ENCODE measurements at regions not wholly inside any gene's neighbourhood (a gene's known extent, or its start where the extent isn't known, plus 50 kb on each side); places are given as distances from the start of the nearest gene placed in this dataset.

- DNase-seq, result peak; percentile 20
Observed at GRCh38 chr10:9608602-9609001, 1409.1 kb upstream of the CELF2 start.

GRCh38 chr10:9613338-9614075, 1404.2 kb upstream of the CELF2 start:
- no peak for DNase-seq

- DNase-seq, result no peak
Observed at GRCh38 chr10:9615189-9615588, 1402.5 kb upstream of the CELF2 start.

- DNase-seq, result no peak
Observed at GRCh38 chr10:9621216-9621615, 1396.5 kb upstream of the CELF2 start.

- DNase-seq, result no peak
Observed at GRCh38 chr10:9625304-9625703, 1392.4 kb upstream of the CELF2 start.

GRCh38 chr10:9634466-9634865, 1383.2 kb upstream of the CELF2 start:
- DNase-seq, result no peak

- DNase-seq, result no peak
Observed at GRCh38 chr10:9635691-9636090, 1382.0 kb upstream of the CELF2 start.

GRCh38 chr10:9636216-9636615, 1381.5 kb upstream of the CELF2 start:
- DNase-seq, result no peak

GRCh38 chr10:9643782-9644181, 1373.9 kb upstream of the CELF2 start:
- no peak for DNase-seq

GRCh38 chr10:9645404-9645803, 1372.3 kb upstream of the CELF2 start:
- DNase-seq, result no peak

GRCh38 chr10:9645928-9646600, 1371.6 kb upstream of the CELF2 start:
- no peak for DNase-seq

GRCh38 chr10:9654261-9654660, 1363.4 kb upstream of the CELF2 start:
- no peak for DNase-seq

- no peak for DNase-seq
Observed at GRCh38 chr10:9656386-9656785, 1361.3 kb upstream of the CELF2 start.

GRCh38 chr10:9656996-9657395, 1360.7 kb upstream of the CELF2 start:
- no peak for DNase-seq

- no peak for DNase-seq
Observed at GRCh38 chr10:9657530-9657929, 1360.1 kb upstream of the CELF2 start.

- no peak for DNase-seq
Observed at GRCh38 chr10:9668411-9668810, 1349.3 kb upstream of the CELF2 start.

GRCh38 chr10:9670911-9671310, 1346.8 kb upstream of the CELF2 start:
- no peak for DNase-seq

- no peak for DNase-seq
Observed at GRCh38 chr10:9681655-9682054, 1336.0 kb upstream of the CELF2 start.

- no peak for DNase-seq
Observed at GRCh38 chr10:9682802-9683201, 1334.9 kb upstream of the CELF2 start.

GRCh38 chr10:9684186-9684585, 1333.5 kb upstream of the CELF2 start:
- no peak for DNase-seq

GRCh38 chr10:9685596-9685995, 1332.1 kb upstream of the CELF2 start:
- DNase-seq, result no peak

- no peak for DNase-seq
Observed at GRCh38 chr10:9688711-9689110, 1329.0 kb upstream of the CELF2 start.

- no peak for DNase-seq
Observed at GRCh38 chr10:9707216-9707615, 1310.5 kb upstream of the CELF2 start.

GRCh38 chr10:9709849-9710248, 1307.8 kb upstream of the CELF2 start:
- no peak for DNase-seq
